Fibroblast of lung (primary cell): ENCODE measurements at regions not wholly inside any gene's neighbourhood (a gene's known extent, or its start where the extent isn't known, plus 50 kb on each side); places are given as distances from the start of the nearest gene placed in this dataset.

Experiments used
- DNase-seq, 2 donors: peaks; one replicate each; pipeline versions ENCODE4 v3.0.0 to v3.0.0-alpha.2; 2010; ENCODE audit warnings: low read depth in 2 of 2
- H2AFZ ChIP-seq: 2 replicates; pipeline ENCODE4 v1.5.1; 2012; ENCODE audit warnings: low read length, control low read depth, inconsistent platforms
- H3K27ac ChIP-seq: 2 replicates; pipeline ENCODE4 v1.5.1; 2011; ENCODE audit warnings: low read length, control low read depth; ENCODE audit not compliant: insufficient read depth
- H3K27me3 ChIP-seq: 2 replicates; pipeline ENCODE4 v1.5.1; 2011; ENCODE audit warnings: mild to moderate bottlenecking, low read length; ENCODE audit not compliant: control insufficient read depth, insufficient read depth
- H3K36me3 ChIP-seq: 2 replicates; pipeline ENCODE4 v1.5.1; 2011; ENCODE audit warnings: low read length; ENCODE audit not compliant: control insufficient read depth, insufficient read depth
- H3K4me1 ChIP-seq: 2 replicates; pipeline ENCODE4 v1.5.1; 2011; ENCODE audit warnings: low read length; ENCODE audit not compliant: control insufficient read depth, insufficient read depth; ENCODE audit errors: extremely low read depth
- H3K4me2 ChIP-seq: 2 replicates; pipeline ENCODE4 v1.5.1; 2011; ENCODE audit warnings: low read length, control low read depth; ENCODE audit not compliant: insufficient read depth; ENCODE audit errors: extremely low read depth
- H3K4me3 ChIP-seq, 4 experiments: fragments of 200-600 bp in 1 of 4; sonication (generic) in 1 of 4; replicated peaks in 1 of 4; 2 replicates each; pipeline ENCODE4 v1.5.1; 2011 to 2016; ENCODE audit warnings: low read length in 4 of 4, low read depth in 3 of 4, mild to moderate bottlenecking in 3 of 4, control low read depth in 2 of 4, inconsistent platforms in 1 of 4, mixed read lengths in 1 of 4; ENCODE audit not compliant: insufficient read depth in 1 of 4; ENCODE audit errors: control extremely low read depth in 1 of 4
- H3K79me2 ChIP-seq: 2 replicates; pipeline ENCODE4 v1.5.1; 2012; ENCODE audit warnings: mild to moderate bottlenecking, low read length, inconsistent platforms; ENCODE audit not compliant: control insufficient read depth, insufficient read depth
- H3K9ac ChIP-seq: 2 replicates; pipeline ENCODE4 v1.5.1; 2011; ENCODE audit warnings: mild to moderate bottlenecking, low read length, control low read depth; ENCODE audit not compliant: insufficient read depth
- H3K9me3 ChIP-seq: 2 replicates; pipeline ENCODE4 v1.5.1; 2012; ENCODE audit warnings: low read depth, low read length; ENCODE audit not compliant: control insufficient read depth, insufficient read depth
- H4K20me1 ChIP-seq: 2 replicates; pipeline ENCODE4 v1.5.1; 2011; ENCODE audit warnings: low read length; ENCODE audit not compliant: control insufficient read depth, insufficient read depth; ENCODE audit errors: extremely low read depth
- CTCF ChIP-seq, 2 donors: IDR thresholded peaks in 1 of 2; conservative IDR thresholded peaks in 1 of 2; 1 replicate in 1 of 2; 2 replicates in 1 of 2; pipeline ENCODE4 v1.5.1; 2011 to 2012; ENCODE audit warnings: low read length in 2 of 2, control low read depth in 1 of 2, inconsistent platforms in 1 of 2, low read depth in 1 of 2, mild to moderate bottlenecking in 1 of 2
- EZH2 ChIP-seq: IDR thresholded peaks from 2 replicates; pipeline ENCODE4 v1.5.1; 2012; ENCODE audit warnings: low read length, control low read depth, mild to moderate bottlenecking; ENCODE audit errors: missing control alignments

DNA sequence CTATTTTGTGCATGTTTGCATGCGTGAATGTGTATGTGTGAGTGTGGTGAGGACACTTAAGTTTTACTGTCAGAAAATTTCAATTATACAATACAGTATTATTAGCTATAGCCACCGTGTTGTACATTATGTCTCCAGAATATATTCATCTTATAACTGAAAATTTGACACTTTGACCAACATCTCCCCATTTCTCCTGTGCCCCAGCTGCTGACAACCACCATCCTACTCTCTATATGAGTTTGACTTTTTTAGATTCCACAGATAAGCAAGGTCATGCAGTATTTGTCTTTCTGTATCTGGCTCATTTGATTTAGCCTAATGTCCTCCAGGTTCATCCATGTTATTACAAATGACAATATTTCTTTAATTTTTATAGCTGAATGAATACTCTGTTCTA, 195.0 kb downstream of the GPR37 start:
- no peaks in the 10 kb centered on the region for H3K36me3 ChIP-seq
- no peaks in the 10 kb centered on the region for H3K79me2 ChIP-seq
- H3K9me3 ChIP-seq, result no peaks in the 10 kb centered on the region
- no peak for DNase-seq
- no peak overlapping the region for H3K4me3 ChIP-seq
- no peaks in the 10 kb centered on the region for H4K20me1 ChIP-seq
- no peak overlapping the region for H2AFZ ChIP-seq
- no peak overlapping the region for H3K27ac ChIP-seq
- H3K27me3 ChIP-seq, result no peaks in the 10 kb centered on the region
- no peak for TF ChIP-seq EZH2
- no peak for TF ChIP-seq CTCF (conservative IDR thresholded peaks at IDR 0.05 in 1 of 2, IDR thresholded peaks at IDR 0.05 in 1 of 2; ENCODE audit: low read depth in 1 of 2, low read length in 2 of 2)
- no peak overlapping the region for H3K4me2 ChIP-seq
- H3K9ac ChIP-seq, result no peak overlapping the region
- no peaks in the 10 kb centered on the region for H3K4me1 ChIP-seq

DNA sequence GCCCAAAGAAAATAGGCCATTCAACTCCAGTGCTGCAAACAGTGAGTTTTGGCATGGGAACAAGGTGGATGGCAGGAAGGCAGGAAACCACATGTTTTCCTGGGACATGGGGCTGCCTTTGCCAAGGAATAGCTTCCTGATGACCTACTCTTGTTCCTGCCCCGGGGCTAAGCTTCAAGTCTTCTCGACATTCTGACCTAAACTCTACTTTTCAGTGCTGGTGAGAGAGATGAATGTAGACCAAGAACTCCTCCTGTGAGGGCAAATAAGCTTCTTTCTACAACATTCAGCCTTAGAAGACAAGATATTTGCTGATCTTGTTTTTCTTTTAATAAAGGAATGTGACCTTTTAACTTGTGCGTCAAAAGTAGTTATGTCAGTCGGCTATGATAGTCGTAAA, 199.0 kb downstream of the GPR37 start:
- Histone ChIP-seq H3K4me3 (no peak overlapping the region), H2AFZ (no peak overlapping the region), H3K27ac (no peak overlapping the region), H3K4me2 (no peak overlapping the region), H3K79me2 (no peaks in the 10 kb centered on the region), H3K36me3 (no peaks in the 10 kb centered on the region), H4K20me1 (no peaks in the 10 kb centered on the region), H3K27me3 (no peaks in the 10 kb centered on the region), H3K9ac (no peak overlapping the region), H3K4me1 (no peaks in the 10 kb centered on the region), H3K9me3 (no peaks in the 10 kb centered on the region)
- peak; percentile 30 to 43 for DNase-seq
- TF ChIP-seq EZH2, result no peak
- no peak for TF ChIP-seq CTCF (conservative IDR thresholded peaks at IDR 0.05 in 1 of 2, IDR thresholded peaks at IDR 0.05 in 1 of 2; ENCODE audit: low read depth in 1 of 2, low read length in 2 of 2)

- no peak overlapping the region for H3K27ac ChIP-seq
- H3K4me3 ChIP-seq, result no peak overlapping the region
- H2AFZ ChIP-seq, result no peak overlapping the region
- H3K4me1 ChIP-seq, result no peaks in the 10 kb centered on the region
- no peaks in the 10 kb centered on the region for H3K36me3 ChIP-seq
- TF ChIP-seq CTCF (conservative IDR thresholded peaks at IDR 0.05 in 1 of 2, IDR thresholded peaks at IDR 0.05 in 1 of 2; ENCODE audit: low read depth in 1 of 2, low read length in 2 of 2) (no peak), EZH2 (no peak)
- no peak overlapping the region for H3K9ac ChIP-seq
- no peaks in the 10 kb centered on the region for H3K27me3 ChIP-seq
- H3K9me3 ChIP-seq, result no peaks in the 10 kb centered on the region
- no peak overlapping the region for H3K4me2 ChIP-seq
- no peak for DNase-seq
- H3K79me2 ChIP-seq, result no peaks in the 10 kb centered on the region
- H4K20me1 ChIP-seq, result no peaks in the 10 kb centered on the region
Measured at GRCh38 chr7:124557587-124557986, 208.0 kb downstream of the GPR37 start.
